ENCODE measurements at regions not wholly inside any gene's neighbourhood (a gene's known extent, or its start where the extent isn't known, plus 50 kb on each side); places are given as distances from the start of the nearest gene placed in this dataset.

DNA sequence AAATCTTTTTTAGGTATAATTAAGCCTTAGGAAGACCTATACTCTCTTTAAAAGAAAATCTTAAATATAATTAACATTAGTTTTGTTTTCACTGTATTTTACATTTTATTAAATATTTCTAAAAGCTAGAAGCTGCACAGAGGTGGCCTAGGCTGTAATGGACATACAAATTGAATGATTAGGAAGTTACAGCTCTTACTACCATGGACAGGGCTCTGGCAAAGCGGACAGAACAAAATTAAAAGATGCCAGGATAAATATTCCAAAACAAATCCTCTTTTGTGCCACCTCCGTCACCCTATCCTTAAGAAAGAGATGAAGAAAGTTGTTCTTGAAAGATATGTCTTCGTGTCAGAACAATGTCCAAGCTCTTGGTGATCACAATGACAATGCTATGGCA, 376.5 kb downstream of the ETNK1 start:
- TF ChIP-seq, protein P1, sequence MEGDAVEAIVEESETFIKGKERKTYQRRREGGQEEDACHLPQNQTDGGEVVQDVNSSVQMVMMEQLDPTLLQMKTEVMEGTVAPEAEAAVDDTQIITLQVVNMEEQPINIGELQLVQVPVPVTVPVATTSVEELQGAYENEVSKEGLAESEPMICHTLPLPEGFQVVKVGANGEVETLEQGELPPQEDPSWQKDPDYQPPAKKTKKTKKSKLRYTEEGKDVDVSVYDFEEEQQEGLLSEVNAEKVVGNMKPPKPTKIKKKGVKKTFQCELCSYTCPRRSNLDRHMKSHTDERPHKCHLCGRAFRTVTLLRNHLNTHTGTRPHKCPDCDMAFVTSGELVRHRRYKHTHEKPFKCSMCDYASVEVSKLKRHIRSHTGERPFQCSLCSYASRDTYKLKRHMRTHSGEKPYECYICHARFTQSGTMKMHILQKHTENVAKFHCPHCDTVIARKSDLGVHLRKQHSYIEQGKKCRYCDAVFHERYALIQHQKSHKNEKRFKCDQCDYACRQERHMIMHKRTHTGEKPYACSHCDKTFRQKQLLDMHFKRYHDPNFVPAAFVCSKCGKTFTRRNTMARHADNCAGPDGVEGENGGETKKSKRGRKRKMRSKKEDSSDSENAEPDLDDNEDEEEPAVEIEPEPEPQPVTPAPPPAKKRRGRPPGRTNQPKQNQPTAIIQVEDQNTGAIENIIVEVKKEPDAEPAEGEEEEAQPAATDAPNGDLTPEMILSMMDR (IDR thresholded peaks at IDR 0.05), result no peak
- no peak for TF ChIP-seq POLR2AphosphoS5 (IDR thresholded peaks at IDR 0.05)
- no peak for TF ChIP-seq POLR2A (IDR thresholded peaks at IDR 0.05)

Measured in breast epithelium (tissue), 3 donors.